Ovary (tissue), 7 donors: ENCODE measurements at regions not wholly inside any gene's neighbourhood (a gene's known extent, or its start where the extent isn't known, plus 50 kb on each side); places are given as distances from the start of the nearest gene placed in this dataset.

Source experiments
- DNase-seq, 5 donors: peaks; one replicate each; pipeline ENCODE4 v3.0.0-alpha.2; 2019 to 2020
- H3K27ac ChIP-seq, 2 donors: fragments of 200-600 bp; one replicate each; pipeline versions ENCODE4 v1.5.1 to v1.8.0; 2019 to 2022
- H3K27me3 ChIP-seq: fragments of 200-600 bp; one replicate; pipeline ENCODE4 v1.8.0; 2022
- H3K36me3 ChIP-seq: fragments of 200-600 bp; sonication (generic); one replicate; pipeline ENCODE4 v1.5.1; 2019
- H3K4me1 ChIP-seq: one replicate; pipeline ENCODE4 v1.8.1; 2013; ENCODE audit warnings: mild to moderate bottlenecking, moderate library complexity; ENCODE audit not compliant: insufficient read depth
- H3K4me3 ChIP-seq: fragments of 200-600 bp; sonication (generic); one replicate; pipeline ENCODE4 v1.5.1; 2017
- H3K9me3 ChIP-seq, 2 donors: fragments of 200-600 bp in 1 of 2; sonication (generic) in 1 of 2; one replicate each; pipeline versions ENCODE4 v1.5.1 to v1.8.1; 2013 to 2019; ENCODE audit warnings: mild to moderate bottlenecking in 1 of 2, moderate library complexity in 1 of 2
- EP300 ChIP-seq: sonication (generic); formaldehyde crosslinking; IDR thresholded peaks from one replicate; pipeline ENCODE4 v1.6.1; 2017; ENCODE audit warnings: antibody characterized with exemption
- POLR2A ChIP-seq: fragments of 450-650 bp; IDR thresholded peaks from one replicate; pipeline ENCODE4 v1.6.1; 2017; ENCODE audit warnings: antibody characterized with exemption, mild to moderate bottlenecking, moderate library complexity
- WGBS, 3 donors: extraction: QIAGEN DNeasy Blood & Tissue Kit in 1 of 3; methylation state at CpG; one replicate each; pipeline versions ENCODE4 v1.1.5 to v1.1.7; 2013 to 2017; 5-methylcytosine and 5-hydroxymethylcytosine counted together
- intact Hi-C, 4 donors: fragments of 100-400 bp; cut with DNase I; formaldehyde crosslinking; loops; one replicate each; pipeline versions ENCODE4 v1.11.0 to v1.15.1; 2022 to 2023
- TF ChIP-seq, protein P1 (sequence below), 3 donors: fragments of 450-650 bp in 2 of 3; fragments of 200-600 bp in 1 of 3; IDR thresholded peaks; one replicate each; pipeline versions ENCODE4 v1.5.1 to v1.8.0; 2016 to 2022; ENCODE audit warnings: antibody characterized with exemption in 3 of 3, mild to moderate bottlenecking in 1 of 3
- donor health status: DM: no; HTN: no; CAD: no; lungs with moderate emphysema.
- donor health status: DM: no; HTN: no; CAD: no.
- donor health status: Bipolar disorder and iron deficiency.
- donor health status: DM: no; HTN: no; CAD: no.
- donor health status: DM: yes; HTN: yes; CAD: no.

DNA sequence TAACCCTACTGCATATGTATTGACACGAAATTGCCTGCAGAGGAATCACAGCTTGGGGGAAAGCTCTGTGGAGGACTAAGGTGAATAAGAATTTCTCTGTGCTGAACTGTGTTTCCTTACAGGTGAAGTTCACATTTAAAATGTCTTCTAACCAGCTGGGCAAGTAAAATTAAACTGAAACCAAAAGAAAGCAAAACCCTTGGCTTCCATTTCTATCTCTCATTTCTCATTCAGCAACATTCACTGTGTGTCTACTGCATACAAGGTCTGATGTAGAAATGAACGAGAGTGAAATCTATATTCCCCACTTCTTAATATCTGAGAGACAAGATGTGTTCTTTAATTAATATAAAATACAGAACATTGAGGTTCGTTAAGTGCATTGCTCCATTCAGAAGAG lies 397.3 kb downstream of the SOX11 start:
- Histone ChIP-seq H3K27ac (no peak overlapping the region), H3K4me1 (no peaks in the 10 kb centered on the region), H3K36me3 (no peaks in the 10 kb centered on the region), H3K27me3 (no peaks in the 10 kb centered on the region), H3K9me3 (no peaks in the 10 kb centered on the region), H3K4me3 (no peak overlapping the region)
- intact Hi-C loops, result no loop called here
- DNase-seq, result no peak
- 63 to 71% (median 66%) methylated on average over 3 of the region's 3 CpGs for WGBS, 3 donors
- TF ChIP-seq EP300 (no peak), POLR2A (no peak)
- TF ChIP-seq, protein P1, sequence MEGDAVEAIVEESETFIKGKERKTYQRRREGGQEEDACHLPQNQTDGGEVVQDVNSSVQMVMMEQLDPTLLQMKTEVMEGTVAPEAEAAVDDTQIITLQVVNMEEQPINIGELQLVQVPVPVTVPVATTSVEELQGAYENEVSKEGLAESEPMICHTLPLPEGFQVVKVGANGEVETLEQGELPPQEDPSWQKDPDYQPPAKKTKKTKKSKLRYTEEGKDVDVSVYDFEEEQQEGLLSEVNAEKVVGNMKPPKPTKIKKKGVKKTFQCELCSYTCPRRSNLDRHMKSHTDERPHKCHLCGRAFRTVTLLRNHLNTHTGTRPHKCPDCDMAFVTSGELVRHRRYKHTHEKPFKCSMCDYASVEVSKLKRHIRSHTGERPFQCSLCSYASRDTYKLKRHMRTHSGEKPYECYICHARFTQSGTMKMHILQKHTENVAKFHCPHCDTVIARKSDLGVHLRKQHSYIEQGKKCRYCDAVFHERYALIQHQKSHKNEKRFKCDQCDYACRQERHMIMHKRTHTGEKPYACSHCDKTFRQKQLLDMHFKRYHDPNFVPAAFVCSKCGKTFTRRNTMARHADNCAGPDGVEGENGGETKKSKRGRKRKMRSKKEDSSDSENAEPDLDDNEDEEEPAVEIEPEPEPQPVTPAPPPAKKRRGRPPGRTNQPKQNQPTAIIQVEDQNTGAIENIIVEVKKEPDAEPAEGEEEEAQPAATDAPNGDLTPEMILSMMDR (IDR thresholded peaks at IDR 0.05), result no peak

DNA sequence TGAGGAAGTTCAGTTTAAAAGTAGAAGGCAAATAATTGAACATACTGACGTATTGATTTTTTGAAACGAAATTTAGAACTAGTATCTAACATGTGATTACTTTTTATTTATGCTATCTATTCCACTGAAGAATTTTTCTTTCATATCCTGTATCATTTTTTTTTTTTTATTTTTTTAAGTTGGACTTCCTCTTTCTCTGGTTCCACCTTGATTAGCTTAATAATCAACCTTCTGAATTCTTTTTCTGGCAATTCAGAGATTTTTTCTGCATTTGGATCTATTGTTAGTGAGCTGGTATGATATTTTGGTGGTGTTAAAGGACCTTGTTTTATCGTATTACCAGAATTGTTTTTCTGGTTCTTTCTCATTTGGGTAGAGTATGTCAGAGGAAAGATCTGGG lies 411.2 kb downstream of the SOX11 start:
- Histone ChIP-seq H3K27me3 (no peaks in the 10 kb centered on the region), H3K4me1 (no peaks in the 10 kb centered on the region), H3K27ac (no peak overlapping the region), H3K9me3 (no peaks in the 10 kb centered on the region), H3K36me3 (no peaks in the 10 kb centered on the region), H3K4me3 (no peak overlapping the region)
- 88 to 97% (median 93%) methylated on average over 3 of the region's 3 CpGs for WGBS, 3 donors
- TF ChIP-seq, protein P1 (IDR thresholded peaks at IDR 0.05), result no peak
- TF ChIP-seq POLR2A, result no peak
- no peak for TF ChIP-seq EP300
- DNase-seq, result no peak
- intact Hi-C loops, result no loop called here

DNA sequence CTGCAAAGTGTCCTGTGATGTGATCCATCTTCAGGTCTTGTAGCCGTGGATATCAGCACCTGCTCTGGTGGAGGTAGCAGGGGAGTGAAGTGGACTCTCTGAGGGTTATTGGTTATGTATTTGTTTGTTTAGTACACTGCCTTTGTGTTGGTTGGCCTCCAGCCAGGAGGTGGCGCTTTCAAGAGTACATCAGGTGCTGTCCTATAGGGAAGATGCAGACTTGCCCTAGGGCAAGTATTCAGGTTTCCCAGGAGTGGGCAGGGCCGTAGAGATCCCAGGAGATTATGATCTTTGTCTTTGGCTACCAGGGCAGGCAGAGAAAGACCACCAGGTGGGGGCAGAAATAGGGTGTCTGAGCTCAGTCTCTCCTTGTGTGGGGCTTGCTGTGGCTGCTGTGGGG lies 411.8 kb downstream of the SOX11 start:
- H3K4me1 ChIP-seq, result no peaks in the 10 kb centered on the region
- intact Hi-C loops, result no loop called here
- no peak for DNase-seq
- no peak for TF ChIP-seq POLR2A
- TF ChIP-seq, protein P1 (IDR thresholded peaks at IDR 0.05), result no peak
- TF ChIP-seq EP300, result no peak
- no peaks in the 10 kb centered on the region for H3K9me3 ChIP-seq
- no peaks in the 10 kb centered on the region for H3K36me3 ChIP-seq
- H3K27ac ChIP-seq, result no peak overlapping the region
- H3K27me3 ChIP-seq, result no peaks in the 10 kb centered on the region
- H3K4me3 ChIP-seq, result no peak overlapping the region
- WGBS, 3 donors, result 65 to 86% (median 78%) methylated on average over 3 of the region's 3 CpGs

DNA sequence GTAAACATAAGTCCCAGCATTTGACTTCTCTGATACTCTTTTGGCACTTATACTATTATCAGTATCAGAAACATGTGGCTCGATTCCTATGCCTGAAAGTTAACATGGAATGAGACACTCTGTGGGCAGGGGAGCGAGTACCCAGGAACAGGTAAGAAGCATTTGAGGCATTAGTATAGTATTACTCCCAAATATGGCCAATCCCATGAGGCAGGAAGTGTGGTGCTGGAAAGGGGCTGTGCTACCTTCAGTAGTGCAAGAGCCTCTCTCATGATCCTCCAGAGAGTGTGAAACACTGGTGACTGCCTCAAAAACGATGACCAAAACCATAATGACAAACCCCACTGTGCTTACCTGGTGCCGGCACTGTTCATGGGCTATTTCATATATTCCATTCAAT lies 415.1 kb downstream of the SOX11 start:
- Histone ChIP-seq H3K9me3 (no peaks in the 10 kb centered on the region), H3K27ac (no peak overlapping the region), H3K4me3 (no peak overlapping the region), H3K27me3 (no peaks in the 10 kb centered on the region), H3K36me3 (no peaks in the 10 kb centered on the region), H3K4me1 (no peaks in the 10 kb centered on the region)
- TF ChIP-seq EP300 (no peak), POLR2A (no peak)
- TF ChIP-seq, protein P1 (IDR thresholded peaks at IDR 0.05), result no peak
- intact Hi-C loops, result no loop called here
- DNase-seq, result no peak
- WGBS, 3 donors, result 75 to 86% (median 78%) methylated on average over 4 of the region's 4 CpGs

DNA sequence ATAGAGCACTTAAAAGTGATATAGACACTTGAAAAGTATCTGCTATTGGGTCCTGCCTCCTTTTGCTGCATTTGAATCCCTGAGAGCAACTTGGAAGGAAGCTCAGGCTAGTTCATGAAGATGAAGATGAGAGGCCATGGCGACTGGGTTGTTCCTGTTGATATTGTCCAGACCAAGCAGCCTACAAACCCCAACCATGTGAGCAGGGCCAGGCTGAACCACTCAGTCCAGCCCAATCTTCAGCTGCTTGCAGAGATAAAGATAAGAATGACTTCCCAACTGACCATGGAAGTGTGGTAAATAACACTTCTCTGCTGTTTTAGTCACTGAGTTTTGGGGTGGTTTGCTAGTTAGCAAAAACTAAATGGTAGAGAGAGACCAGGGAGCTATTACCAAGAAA lies 417.6 kb downstream of the SOX11 start:
- no peaks in the 10 kb centered on the region for H3K27me3 ChIP-seq
- intact Hi-C loops, result no loop called here
- DNase-seq, result no peak
- H3K4me3 ChIP-seq, result no peak overlapping the region
- TF ChIP-seq, protein P1 (IDR thresholded peaks at IDR 0.05), result no peak
- TF ChIP-seq EP300, result no peak
- no peak for TF ChIP-seq POLR2A
- no peaks in the 10 kb centered on the region for H3K36me3 ChIP-seq
- no peaks in the 10 kb centered on the region for H3K4me1 ChIP-seq
- 58 to 72% (median 71%) methylated on average over 1 of the region's 1 CpG for WGBS, 3 donors
- no peaks in the 10 kb centered on the region for H3K9me3 ChIP-seq
- no peak overlapping the region for H3K27ac ChIP-seq
